AG09309 (cell line): ENCODE measurements at regions not wholly inside any gene's neighbourhood (a gene's known extent, or its start where the extent isn't known, plus 50 kb on each side); places are given as distances from the start of the nearest gene placed in this dataset.

ENCODE experiments used
- DNase-seq: peaks from one replicate; pipeline ENCODE4 v3.0.0-alpha.2; 2010; ENCODE audit warnings: low read depth
- H3K4me3 ChIP-seq: 2 replicates; pipeline ENCODE4 v1.5.1; 2011; ENCODE audit warnings: mild to moderate bottlenecking, low read depth, low read length, moderate library complexity; ENCODE audit not compliant: control insufficient read depth
- CTCF ChIP-seq: IDR thresholded peaks from 2 replicates; pipeline ENCODE4 v1.5.1; 2011; ENCODE audit warnings: mild to moderate bottlenecking, low read depth, low read length, inconsistent platforms; ENCODE audit not compliant: insufficient read depth, control insufficient read depth; ENCODE audit errors: missing control alignments

DNA sequence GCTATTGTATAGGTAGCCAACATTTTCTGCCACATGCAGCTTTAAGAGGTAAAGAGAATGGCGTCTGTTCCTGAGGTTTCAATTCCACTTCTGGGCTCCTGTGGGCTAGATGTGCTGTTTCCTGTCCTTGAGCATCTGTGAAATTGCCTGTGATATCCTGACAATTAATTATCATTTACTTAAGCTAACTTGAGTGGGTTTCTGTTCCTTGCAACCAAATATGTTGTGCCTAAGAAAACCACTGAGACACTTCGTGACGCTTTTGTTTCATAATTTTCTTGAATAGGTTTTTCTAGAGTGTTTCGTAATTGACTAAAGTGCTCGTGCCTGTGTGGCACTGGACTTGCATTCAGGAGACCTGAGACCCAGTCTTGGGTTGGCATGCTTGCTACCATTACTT, 127.3 kb upstream of the POU3F1 start:
- H3K4me3 ChIP-seq, result no peak overlapping the region
- no peak for DNase-seq
- TF ChIP-seq CTCF, result no peak

- H3K4me3 ChIP-seq, result no peak overlapping the region
- DNase-seq, result no peak
- no peak for TF ChIP-seq CTCF
Observed at GRCh38 chr1:38173157-38173831, 126.7 kb upstream of the POU3F1 start.

DNA sequence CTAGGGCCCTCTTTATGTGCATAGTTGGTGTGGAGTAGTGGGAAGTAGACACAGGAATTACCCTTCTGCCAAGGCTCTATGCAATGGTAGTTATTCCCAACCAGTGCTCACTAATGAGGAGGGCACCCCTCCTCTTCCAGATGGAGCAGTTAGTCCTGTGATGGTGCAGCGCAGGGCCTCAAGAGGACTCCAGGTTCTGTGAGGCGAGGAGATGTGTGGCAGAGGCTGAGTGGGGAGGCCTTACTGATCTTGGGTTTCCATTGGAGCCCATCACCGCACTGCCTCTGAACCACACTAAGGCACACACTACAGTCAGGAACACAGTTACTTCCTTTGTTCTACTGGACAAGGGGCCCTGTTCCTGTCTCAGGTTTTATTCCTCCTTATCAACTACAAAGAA, 122.5 kb upstream of the POU3F1 start:
- DNase-seq, result no peak
- TF ChIP-seq CTCF, result no peak
- no peak overlapping the region for H3K4me3 ChIP-seq

DNA sequence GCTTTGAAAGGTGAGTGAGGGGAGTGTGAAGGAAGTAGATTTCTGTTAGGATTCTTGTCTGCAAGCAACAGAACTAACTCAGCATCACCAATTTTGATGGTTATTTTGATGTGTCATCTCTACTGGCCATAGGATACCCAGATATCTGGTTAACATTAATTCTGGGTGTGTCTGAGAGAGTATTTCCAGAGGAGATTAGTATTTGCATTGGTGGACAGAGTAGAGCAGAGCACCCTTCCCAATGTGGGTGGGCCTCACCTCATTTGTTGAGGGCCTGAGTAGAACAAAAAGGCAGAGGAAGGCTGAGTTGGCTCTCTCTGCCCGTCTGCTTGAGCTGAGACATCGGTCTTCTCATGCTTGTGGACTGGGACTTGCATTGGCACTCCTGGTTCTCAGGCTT, 121.8 kb upstream of the POU3F1 start:
- DNase-seq, result no peak
- no peak overlapping the region for H3K4me3 ChIP-seq
- TF ChIP-seq CTCF, result no peak

DNA sequence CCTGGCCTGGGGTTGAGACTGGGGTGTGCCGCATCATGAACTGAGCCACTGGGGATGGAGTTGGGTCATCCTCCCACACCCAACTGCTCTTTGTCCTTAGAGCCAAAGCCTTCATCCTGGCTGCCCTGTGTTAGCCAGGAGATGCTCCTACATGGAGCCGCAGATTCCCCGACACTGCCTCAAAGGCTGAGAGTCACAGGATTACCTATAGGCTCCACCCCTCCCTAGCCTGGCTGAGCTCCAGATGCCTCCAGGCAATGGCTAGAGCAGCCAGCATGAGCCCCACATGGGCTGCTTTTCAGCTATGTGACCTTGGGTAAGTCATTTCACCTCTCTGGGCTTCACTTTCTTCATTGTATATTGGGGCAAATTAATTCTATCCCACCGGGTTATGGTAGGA, 119.9 kb upstream of the POU3F1 start:
- TF ChIP-seq CTCF, result no peak
- DNase-seq, result no peak

GRCh38 chr1:38153778-38154470, 107.3 kb upstream of the POU3F1 start:
- H3K4me3 ChIP-seq, result no peak overlapping the region

More for the DNA sequence above, 119.9 kb upstream of the POU3F1 start:
- H3K4me3 ChIP-seq, result no peak overlapping the region

More at GRCh38 chr1:38153778-38154470, 107.3 kb upstream of the POU3F1 start:
- TF ChIP-seq CTCF, result no peak
- no peak for DNase-seq
